Smooth muscle cell of the brain vasculature (primary cell): ENCODE measurements at regions not wholly inside any gene's neighbourhood (a gene's known extent, or its start where the extent isn't known, plus 50 kb on each side); places are given as distances from the start of the nearest gene placed in this dataset.

ENCODE experiments used
- DNase-seq: peaks from one replicate; pipeline ENCODE4 v3.0.0-alpha.2; 2012; ENCODE audit warnings: low read depth, low spot score

DNA sequence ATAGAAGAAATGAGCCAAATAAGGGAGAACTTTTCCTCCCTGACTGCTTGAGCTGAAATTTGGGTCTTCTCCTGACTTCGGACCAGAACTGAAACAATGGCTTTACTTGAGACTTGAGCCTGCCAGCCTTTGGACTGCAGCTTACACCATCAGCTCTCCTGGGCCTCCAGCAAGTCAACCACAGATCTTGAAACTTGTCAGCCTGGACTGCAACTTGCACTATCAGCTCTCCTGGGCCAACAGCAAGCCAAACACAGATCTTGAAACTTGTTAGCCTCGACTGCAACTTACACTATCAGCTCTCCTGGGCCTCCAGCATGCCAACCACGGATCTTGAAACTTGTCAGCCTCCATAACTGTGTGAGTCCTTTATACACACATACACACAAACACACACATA, 425.9 kb upstream of the PCDH7 start:
- no peak for DNase-seq

DNA sequence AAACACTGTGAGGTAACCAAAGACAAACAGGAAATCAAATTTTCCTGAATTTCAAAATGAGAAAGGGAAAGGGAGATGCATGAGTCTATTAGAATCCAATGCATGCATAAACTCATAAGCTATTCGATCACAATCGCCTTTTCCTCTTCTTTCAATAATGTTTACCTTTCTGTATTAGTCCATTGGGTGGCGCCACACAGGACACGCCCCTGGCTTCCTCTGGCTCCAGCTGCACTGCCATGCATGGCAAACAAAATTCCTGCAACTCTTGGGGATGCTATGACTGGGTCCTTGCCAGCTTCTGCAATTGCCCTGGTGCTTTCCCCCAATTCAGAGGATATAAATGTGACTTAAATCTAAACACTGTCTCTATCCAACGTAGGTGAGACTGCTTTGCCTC, 424.5 kb upstream of the PCDH7 start:
- DNase-seq = no peak

- no peak for DNase-seq
Observed at GRCh38 chr4:30314001-30314400, 406.2 kb upstream of the PCDH7 start.

GRCh38 chr4:30330894-30331652, 389.1 kb upstream of the PCDH7 start:
- no peak for DNase-seq

DNA sequence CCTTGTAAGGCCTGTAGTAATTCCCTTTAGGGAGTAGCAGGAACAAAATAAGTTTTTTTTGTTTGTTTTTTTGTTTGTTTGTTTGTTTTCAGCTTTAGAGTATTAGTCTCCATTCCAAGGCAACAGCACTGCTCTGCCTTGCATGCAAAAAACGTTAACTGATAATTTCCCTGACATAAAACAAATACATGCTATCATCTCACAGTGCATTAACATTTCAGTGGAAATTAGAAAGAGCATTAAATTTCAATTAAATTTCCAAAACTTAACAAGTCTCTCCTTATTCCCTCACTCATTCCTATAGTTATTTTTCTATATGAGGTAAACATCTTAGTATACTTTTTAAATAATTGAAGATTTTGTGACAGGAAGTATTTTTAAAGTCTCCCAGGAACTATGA, 378.4 kb upstream of the PCDH7 start:
- DNase-seq = no peak

DNA sequence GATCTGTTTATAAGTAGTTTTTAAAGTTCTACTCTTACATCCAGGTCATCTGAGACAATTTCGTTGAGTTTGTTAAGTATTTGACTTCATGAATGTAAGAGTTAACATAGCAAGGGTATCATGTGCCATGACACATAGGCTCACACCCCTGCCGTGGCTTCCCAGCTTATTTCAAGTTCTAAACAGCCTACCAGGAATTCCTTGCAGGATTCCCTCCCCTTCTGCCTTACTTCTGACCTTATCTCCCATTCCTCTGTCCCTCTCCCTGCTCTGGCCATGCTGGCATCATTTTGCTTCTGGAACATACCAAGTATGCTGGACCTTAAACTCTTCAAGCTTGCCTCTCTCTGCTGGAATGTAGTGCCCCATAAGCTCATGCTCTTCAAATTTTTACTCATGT, 369.9 kb upstream of the PCDH7 start:
- DNase-seq = no peak

- DNase-seq = no peak
Observed at GRCh38 chr4:30354605-30355004, 365.6 kb upstream of the PCDH7 start.

DNA sequence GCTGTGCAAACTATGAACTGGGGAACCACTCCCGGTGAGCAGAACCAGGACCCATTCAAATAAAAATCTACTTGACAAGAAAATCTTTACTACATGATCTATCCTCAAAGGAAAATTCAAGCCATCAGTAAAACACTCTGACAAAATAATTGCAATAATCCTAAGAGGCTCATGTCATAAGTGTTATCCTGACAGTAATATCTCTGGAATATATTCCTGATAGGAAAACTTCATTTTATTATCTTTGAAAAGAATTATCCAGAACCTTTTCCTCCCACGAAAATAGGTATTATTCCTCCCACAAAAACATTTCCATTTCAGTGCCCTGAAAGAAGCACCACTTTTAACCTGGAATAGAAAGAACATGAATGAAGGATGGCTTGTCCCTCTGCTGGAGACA, 357.7 kb upstream of the PCDH7 start:
- DNase-seq = no peak

GRCh38 chr4:30370105-30370504, 350.1 kb upstream of the PCDH7 start:
- DNase-seq = no peak

GRCh38 chr4:30380404-30380998, 339.7 kb upstream of the PCDH7 start:
- peak; percentile 2 for DNase-seq

- DNase-seq = no peak
Observed at GRCh38 chr4:30385650-30386049, 334.5 kb upstream of the PCDH7 start.

GRCh38 chr4:30386266-30386895, 333.8 kb upstream of the PCDH7 start:
- DNase-seq = no peak

GRCh38 chr4:30395902-30396301, 324.3 kb upstream of the PCDH7 start:
- DNase-seq = no peak

DNA sequence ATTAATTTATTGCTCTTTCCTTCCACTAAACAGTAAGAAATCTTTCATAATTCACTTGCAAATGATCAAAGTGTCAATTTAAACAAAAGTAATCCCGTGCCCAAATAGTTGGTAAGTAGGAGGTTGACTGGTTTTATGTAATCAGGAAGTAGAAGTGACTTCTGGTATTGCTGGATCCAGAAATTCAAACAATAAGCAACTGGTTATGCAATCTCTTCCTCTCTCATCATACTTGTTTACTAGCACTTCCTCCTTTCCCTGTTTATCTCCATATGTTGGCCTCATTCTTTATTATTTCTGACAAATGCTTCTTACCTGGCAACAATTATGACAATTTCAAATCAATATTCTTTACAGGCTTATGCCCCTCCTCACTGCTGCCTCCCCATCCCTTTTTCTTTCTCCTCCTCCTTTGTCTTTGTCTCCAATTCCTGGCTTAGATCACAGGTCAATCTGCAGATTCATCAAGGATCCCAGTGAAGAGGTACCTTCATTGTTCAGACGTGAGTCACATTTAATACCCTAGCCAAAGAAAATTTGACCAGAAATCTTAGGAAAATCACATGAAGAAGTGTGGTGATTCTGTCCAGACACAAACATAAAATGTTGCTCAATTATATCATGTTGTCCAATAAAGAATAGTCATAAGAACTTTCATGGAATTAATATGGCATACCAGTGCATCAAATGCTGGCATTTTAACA, 323.2 kb upstream of the PCDH7 start:
- no peak for DNase-seq

GRCh38 chr4:30399476-30399875, 320.7 kb upstream of the PCDH7 start:
- DNase-seq = no peak

GRCh38 chr4:30402276-30402675, 317.9 kb upstream of the PCDH7 start:
- no peak for DNase-seq

DNA sequence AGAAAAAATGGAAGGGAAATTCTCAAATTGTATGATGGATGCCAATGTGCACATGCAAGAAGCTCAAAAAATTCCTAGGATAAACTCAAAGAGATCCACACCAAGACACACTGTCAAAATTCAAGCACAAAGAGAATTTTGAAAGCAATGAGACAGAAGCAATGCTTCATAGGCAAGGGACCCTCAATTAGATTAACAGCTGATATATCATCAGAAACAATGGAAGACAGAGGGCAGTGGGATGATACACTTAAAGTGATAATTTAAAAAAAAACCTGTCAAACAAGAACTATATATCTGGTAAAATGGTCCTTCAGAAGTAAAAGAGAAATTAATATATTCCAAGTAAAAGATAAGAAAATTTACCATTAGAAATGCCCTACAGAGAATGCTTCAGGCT, 306.3 kb upstream of the PCDH7 start:
- DNase-seq = no peak

GRCh38 chr4:30416547-30416946, 303.6 kb upstream of the PCDH7 start:
- no peak for DNase-seq

DNA sequence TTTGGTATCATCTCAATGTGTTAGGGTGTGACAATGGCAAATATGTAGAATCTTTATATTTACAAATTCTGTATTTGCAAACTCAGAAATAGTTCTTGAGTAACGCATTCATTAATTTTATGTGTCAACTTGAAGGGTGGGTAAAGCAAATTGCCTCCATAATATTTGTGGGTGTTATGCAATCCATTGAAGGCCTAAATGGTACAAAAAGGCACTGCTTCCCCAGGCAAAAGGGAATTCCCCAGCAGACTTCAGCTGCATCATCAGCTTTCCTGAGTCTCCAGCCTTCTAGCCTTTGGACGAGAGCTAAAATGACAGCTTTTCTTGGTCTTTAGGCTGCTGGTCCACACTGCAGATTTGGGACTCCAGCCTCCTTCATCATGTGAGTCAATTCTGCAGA, 292.2 kb upstream of the PCDH7 start:
- DNase-seq = no peak

- DNase-seq = no peak
Observed at GRCh38 chr4:30429813-30430761, 290.1 kb upstream of the PCDH7 start.

- DNase-seq = no peak
Observed at GRCh38 chr4:30434656-30435055, 285.5 kb upstream of the PCDH7 start.
